ENCODE measurements at regions not wholly inside any gene's neighbourhood (a gene's known extent, or its start where the extent isn't known, plus 50 kb on each side); places are given as distances from the start of the nearest gene placed in this dataset.

GRCh38 chr3:117150628-117151027 is 441.0 kb downstream of the TUSC7 start:
- Histone ChIP-seq H3K27ac (ENCODE audit: low read depth) (no peak overlapping the region), H3K9me2 (ENCODE audit: insufficient read depth) (no peaks in the 10 kb centered on the region), H3K27me3 (ENCODE audit: insufficient read depth) (no peaks in the 10 kb centered on the region), H4K20me1 (replicated peaks; ENCODE audit: insufficient read depth) (no peaks in the 10 kb centered on the region), H3K4me3 (no peak overlapping the region), H3K4me2 (no peak overlapping the region), H3K4me1 (ENCODE audit: insufficient read depth) (peaks cover 17% of the 10 kb centered on the region; the same call in 1 of the 2 replicates), H3K79me2 (replicated peaks; ENCODE audit: insufficient read depth) (no peaks in the 10 kb centered on the region), H2AFZ (no peak overlapping the region), H3F3A (replicated peaks; ENCODE audit: low read depth) (no peaks in the 10 kb centered on the region), H3K36me3 (ENCODE audit: insufficient read depth) (no peaks in the 10 kb centered on the region)
- H3K27me3 Mint-ChIP-seq (ENCODE audit: insufficient read depth, low read depth, poor library complexity): peaks cover 1% of the 10 kb centered on the region
- H3K4me1 Mint-ChIP-seq: peaks cover 40% of the 10 kb centered on the region
- no peak overlapping the region for H3K27ac Mint-ChIP-seq
- ATAC-seq (no peak), DNase-seq (ENCODE audit: low spot score) (no peak)
- H3K4me3 Mint-ChIP-seq: no peak overlapping the region
- TF ChIP-seq, protein P1, sequence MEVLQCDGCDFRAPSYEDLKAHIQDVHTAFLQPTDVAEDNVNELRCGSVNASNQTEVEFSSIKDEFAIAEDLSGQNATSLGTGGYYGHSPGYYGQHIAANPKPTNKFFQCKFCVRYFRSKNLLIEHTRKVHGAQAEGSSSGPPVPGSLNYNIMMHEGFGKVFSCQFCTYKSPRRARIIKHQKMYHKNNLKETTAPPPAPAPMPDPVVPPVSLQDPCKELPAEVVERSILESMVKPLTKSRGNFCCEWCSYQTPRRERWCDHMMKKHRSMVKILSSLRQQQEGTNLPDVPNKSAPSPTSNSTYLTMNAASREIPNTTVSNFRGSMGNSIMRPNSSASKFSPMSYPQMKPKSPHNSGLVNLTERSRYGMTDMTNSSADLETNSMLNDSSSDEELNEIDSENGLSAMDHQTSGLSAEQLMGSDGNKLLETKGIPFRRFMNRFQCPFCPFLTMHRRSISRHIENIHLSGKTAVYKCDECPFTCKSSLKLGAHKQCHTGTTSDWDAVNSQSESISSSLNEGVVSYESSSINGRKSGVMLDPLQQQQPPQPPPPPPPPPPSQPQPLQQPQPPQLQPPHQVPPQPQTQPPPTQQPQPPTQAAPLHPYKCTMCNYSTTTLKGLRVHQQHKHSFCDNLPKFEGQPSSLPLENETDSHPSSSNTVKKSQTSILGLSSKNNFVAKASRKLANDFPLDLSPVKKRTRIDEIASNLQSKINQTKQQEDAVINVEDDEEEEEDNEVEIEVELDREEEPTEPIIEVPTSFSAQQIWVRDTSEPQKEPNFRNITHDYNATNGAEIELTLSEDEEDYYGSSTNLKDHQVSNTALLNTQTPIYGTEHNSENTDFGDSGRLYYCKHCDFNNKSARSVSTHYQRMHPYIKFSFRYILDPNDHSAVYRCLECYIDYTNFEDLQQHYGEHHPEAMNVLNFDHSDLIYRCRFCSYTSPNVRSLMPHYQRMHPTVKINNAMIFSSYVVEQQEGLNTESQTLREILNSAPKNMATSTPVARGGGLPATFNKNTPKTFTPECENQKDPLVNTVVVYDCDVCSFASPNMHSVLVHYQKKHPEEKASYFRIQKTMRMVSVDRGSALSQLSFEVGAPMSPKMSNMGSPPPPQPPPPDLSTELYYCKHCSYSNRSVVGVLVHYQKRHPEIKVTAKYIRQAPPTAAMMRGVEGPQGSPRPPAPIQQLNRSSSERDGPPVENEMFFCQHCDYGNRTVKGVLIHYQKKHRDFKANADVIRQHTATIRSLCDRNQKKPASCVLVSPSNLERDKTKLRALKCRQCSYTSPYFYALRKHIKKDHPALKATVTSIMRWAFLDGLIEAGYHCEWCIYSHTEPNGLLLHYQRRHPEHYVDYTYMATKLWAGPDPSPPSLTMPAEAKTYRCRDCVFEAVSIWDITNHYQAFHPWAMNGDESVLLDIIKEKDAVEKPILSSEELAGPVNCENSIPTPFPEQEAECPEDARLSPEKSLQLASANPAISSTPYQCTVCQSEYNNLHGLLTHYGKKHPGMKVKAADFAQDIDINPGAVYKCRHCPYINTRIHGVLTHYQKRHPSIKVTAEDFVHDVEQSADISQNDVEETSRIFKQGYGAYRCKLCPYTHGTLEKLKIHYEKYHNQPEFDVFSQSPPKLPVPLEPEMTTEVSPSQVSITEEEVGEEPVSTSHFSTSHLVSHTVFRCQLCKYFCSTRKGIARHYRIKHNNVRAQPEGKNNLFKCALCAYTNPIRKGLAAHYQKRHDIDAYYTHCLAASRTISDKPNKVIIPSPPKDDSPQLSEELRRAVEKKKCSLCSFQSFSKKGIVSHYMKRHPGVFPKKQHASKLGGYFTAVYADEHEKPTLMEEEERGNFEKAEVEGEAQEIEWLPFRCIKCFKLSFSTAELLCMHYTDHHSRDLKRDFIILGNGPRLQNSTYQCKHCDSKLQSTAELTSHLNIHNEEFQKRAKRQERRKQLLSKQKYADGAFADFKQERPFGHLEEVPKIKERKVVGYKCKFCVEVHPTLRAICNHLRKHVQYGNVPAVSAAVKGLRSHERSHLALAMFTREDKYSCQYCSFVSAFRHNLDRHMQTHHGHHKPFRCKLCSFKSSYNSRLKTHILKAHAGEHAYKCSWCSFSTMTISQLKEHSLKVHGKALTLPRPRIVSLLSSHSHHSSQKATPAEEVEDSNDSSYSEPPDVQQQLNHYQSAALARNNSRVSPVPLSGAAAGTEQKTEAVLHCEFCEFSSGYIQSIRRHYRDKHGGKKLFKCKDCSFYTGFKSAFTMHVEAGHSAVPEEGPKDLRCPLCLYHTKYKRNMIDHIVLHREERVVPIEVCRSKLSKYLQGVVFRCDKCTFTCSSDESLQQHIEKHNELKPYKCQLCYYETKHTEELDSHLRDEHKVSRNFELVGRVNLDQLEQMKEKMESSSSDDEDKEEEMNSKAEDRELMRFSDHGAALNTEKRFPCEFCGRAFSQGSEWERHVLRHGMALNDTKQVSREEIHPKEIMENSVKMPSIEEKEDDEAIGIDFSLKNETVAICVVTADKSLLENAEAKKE (CRISPR knock-in tag; IDR thresholded peaks at IDR 0.05): no peak
- TF ChIP-seq STAT1 (IDR thresholded peaks at IDR 0.05; ENCODE audit: unreplicated experiment) (no peak), EZH2phosphoT487 (IDR thresholded peaks at IDR 0.05; ENCODE audit: unreplicated experiment) (no peak), ZNF331 (CRISPR knock-in tag; IDR thresholded peaks at IDR 0.05; ENCODE audit: low read depth) (no peak), ZNF114 (CRISPR knock-in tag; IDR thresholded peaks at IDR 0.05) (no peak), NANOG (IDR thresholded peaks at IDR 0.05; ENCODE audit: borderline replicate concordance) (no peak), POLR2AphosphoS5 (IDR thresholded peaks at IDR 0.05; ENCODE audit: low read depth) (no peak), CREB1 (CRISPR knock-in tag; IDR thresholded peaks at IDR 0.05; ENCODE audit: low read depth) (no peak)
- TF ChIP-seq, protein P2, sequence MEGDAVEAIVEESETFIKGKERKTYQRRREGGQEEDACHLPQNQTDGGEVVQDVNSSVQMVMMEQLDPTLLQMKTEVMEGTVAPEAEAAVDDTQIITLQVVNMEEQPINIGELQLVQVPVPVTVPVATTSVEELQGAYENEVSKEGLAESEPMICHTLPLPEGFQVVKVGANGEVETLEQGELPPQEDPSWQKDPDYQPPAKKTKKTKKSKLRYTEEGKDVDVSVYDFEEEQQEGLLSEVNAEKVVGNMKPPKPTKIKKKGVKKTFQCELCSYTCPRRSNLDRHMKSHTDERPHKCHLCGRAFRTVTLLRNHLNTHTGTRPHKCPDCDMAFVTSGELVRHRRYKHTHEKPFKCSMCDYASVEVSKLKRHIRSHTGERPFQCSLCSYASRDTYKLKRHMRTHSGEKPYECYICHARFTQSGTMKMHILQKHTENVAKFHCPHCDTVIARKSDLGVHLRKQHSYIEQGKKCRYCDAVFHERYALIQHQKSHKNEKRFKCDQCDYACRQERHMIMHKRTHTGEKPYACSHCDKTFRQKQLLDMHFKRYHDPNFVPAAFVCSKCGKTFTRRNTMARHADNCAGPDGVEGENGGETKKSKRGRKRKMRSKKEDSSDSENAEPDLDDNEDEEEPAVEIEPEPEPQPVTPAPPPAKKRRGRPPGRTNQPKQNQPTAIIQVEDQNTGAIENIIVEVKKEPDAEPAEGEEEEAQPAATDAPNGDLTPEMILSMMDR (conservative IDR thresholded peaks at IDR 0.05; ENCODE audit: low read depth in 2 of 2): no peak
- no peaks in the 10 kb centered on the region for H3K36me3 Mint-ChIP-seq (ENCODE audit: low read depth)
- H3K9me3 Mint-ChIP-seq: no peaks in the 10 kb centered on the region

Measured in GM23338 (cell line).